GM18868 (cell line): ENCODE measurements at regions not wholly inside any gene's neighbourhood (a gene's known extent, or its start where the extent isn't known, plus 50 kb on each side); places are given as distances from the start of the nearest gene placed in this dataset.

Source experiments
- ATAC-seq: cut with Tn5 transposase; IDR thresholded peaks from one replicate; pipeline ENCODE4 v1.9.1; 2021; ENCODE audit warnings: mild to moderate bottlenecking, moderate library complexity; ENCODE audit not compliant: unreplicated experiment

DNA sequence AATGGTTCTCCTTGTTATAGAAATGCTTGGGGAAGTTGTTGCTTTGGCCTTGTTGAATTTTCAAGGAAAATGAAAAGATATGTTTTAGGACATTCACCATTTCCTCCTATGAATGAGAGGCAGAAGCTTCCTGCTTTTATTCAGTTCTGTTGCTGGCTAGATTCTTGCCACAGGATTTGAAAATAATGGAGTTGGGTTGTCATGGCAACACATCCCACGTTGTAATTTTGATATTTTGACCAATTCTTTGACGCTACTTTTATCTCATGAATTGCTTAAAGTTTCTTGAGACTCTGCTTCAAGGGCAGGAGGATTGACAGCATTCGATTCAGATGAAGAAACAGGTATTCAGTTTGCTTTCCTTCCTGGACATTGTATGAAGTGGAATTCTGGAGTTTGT, 331.5 kb downstream of the PRDM2 start:
- ATAC-seq: no peak

DNA sequence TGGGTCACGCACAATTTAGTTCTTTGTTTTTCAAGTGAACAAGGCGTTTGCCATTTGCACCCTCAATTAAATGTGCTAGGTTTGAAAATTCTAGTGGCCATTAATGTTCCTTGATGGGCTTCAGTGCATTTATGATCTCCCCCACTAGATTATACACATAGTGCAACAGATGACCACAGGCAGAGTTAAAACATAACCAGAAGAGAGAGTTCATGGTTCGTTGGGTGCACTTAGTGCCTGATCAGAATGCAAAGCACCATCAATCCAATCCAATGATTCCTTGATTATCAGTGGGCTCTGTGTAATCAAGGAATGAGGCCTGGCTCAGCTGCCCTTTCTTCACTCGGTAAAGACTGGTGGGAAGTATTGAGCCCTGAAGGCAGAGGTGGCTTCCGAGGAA, 334.5 kb downstream of the PRDM2 start:
- no peak for ATAC-seq

DNA sequence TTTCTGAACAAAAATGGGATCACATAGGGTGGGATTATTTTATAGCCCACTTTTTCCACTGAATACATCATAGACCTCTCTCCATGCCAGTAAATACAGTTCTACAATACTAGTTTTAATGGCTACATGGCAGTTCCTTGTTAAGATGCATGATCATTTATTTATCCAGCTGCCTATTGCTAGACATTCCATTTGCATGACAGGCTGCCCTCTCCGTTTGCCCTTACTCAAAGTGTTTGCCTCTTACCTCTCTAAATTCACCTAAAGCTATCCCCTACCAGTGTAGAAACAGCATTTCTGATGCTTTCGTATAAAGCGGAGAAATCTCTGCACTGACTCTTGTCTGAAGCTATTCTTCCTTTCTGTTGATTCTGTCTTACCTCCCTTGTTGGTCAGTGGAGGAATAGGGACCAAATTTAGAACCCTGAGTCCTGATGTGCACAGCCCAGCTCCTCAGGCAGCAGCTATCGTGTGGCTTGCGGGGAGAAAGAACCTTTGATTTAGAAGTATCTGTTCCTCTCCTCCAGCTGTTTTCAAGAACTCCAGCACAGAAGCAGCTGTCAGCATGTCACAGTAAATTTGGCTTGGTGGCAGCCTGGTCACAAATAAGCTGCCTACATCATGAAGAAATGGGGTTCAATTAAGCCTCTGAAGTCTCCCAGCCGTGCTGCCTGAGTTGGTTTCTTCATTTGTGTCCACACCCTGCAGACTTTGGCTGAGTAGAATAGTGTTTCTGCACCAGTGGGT, 337.3 kb downstream of the PRDM2 start:
- ATAC-seq: no peak

DNA sequence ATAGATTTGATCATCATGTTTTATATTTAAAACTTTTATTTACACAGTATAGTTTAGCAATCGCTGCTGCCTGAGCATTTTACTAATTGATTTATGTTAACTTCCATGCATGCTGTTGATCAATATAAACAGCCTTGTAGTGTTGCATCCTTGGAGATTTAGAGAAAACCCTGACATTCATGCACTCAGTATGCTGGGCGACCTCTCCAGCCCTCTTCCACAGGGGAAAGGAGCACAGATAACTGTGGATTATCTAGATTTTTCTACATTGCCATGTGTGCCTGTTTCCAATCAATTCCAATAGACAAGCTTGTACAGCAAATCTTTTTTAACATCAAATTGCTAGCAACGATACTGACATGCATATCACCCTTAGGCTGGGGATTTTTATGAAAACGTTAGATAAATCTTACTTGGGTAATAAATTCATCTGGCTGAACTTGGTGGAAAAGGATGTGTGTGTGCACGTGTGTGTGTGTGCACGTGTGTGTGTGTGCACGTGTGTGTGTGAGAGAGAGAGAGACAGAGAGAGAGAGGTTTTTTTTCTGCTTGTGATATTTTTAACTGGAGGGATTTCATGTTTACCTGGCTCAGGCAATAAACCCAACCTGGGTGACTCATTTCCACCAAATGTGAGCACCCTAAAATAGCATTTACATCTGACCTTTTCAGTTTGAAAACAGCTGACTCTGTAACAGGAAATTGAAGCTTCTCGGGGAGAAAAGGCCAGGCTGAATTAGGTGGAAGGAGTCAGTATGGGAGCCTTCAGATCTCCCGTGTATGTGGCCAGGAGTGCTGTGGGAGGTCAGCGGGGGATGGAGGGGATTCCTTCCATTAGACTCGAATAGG, 339.8 kb downstream of the PRDM2 start:
- no peak for ATAC-seq

DNA sequence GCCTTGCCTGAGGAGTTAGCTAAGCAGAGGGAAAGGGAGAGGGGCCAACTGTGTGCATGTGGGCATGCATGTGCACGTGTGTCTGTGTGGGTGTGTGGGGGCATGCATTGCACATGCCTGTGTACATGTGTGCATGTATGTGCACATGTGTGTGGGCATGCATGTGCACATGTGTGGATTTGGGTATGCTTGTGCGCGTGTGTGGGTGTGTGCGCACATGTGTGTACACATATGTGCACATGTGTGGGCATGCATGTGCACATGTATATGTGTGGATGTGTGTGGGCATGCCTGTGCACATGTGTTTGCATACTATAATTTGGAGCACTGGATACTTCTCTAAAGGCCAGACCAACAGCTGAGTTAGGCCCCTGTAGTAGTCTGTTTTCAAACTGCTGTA, 350.0 kb downstream of the PRDM2 start:
- ATAC-seq: no peak

DNA sequence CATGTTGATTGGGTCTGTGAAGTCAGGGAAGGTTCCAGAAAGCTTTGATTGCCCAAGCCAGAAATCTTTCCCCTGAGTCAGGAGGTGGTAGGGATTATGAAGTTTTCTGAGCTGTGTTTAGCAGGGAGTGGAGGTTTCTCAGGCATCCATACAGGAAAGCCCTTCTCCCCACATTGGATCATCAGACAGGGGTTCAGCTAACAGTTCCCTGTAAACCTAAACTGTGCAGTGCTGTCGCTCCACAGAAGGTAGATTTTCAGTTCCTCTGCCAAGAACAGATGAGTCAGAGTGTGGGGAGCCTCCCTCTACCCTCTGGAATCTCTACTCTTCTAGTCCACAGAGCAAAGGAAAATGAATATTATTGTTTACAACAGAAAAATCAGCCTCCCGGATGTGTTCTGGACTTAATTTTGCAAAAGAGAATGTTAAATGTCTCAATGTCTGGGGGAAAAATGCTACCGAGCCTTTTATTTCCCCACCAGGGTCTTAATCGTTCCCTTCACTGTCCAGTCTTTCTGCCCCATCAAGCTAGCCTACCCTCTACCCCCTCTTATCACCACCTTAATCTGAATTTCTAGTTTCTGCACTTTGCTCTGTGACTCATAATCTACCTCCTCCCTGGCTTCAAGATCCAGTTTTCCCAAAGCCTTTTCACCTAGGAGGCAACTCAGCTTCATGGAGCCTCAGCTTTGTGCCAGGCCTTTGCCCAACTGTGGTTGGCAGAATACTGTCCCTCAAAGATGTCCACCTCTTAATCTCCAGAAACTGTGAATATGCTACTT, 355.6 kb downstream of the PRDM2 start:
- ATAC-seq: no peak

DNA sequence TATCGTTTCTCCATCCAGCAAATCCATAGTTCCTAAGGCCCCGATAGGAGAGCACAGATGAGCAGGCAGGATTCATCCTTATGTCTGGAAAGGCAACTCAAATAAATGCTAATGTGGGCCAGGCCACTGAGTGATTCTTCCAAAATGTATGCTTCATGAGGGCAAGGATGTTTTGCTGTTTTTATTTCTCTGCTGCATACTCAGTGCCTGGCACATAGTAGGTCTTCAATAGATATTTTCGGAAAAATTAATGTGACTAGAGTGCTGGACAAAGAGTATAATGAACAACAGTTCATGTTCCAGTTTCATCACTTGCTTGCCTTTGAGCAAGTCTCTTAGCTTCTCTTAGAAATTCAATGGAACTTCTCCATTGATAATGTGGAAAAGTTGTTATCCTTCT, 357.7 kb downstream of the PRDM2 start:
- no peak for ATAC-seq

DNA sequence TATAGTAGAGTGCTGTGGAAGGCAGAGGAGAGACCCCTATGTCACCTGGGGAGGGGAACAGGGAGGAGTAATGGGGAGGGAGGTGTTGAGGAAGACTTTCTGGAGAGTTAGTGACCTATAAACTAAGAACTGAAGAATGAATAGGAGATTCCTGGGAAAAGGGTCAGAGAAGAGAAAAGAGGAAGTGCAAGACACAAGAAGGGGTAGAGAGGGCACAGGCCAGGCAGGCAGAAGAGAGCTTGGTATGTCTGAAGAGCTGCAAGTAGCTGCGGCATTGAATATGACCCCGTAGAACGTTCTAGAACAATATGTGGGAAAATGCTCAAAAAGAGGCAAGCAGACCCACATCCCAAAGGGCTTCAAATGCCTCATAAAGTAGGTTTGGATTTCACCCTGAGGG, 361.2 kb downstream of the PRDM2 start:
- ATAC-seq: no peak

DNA sequence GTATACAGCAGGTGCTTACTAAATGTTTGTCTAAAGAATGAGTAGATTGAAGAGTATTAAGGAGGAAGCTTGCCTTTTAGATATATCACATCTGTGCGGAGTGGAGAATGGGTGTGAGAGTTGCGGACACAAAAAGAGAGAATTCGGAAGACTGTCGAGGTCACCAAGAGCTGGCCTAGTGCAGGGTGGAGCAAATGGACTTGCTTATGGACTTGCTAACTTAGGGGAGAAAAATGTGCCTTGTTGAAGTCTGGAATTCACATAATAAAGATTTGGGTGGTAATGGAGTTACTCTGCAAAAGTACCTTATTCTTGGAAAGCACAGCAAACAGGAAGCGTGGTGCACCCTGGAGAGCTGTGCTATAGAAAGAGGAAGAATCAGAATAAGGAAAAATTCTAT, 361.7 kb downstream of the PRDM2 start:
- no peak for ATAC-seq

DNA sequence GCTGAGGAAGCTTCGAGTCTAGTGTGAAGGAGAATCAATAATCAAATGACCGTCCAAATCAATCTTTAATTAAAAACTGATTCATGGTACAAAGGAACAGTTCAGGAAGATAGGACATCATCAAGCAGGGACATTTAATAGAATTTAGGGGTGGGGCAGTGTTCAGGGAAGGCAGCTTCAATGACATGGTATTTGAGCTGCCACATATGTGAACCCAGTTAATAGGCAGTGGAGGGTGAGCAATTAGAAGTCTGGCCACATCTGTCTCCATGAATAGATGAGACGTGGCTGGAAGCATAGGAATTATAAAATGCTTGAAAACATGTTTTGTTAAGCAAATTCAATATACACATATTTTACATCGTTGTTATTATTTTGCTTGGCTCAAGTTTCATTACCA, 362.7 kb downstream of the PRDM2 start:
- ATAC-seq: no peak

DNA sequence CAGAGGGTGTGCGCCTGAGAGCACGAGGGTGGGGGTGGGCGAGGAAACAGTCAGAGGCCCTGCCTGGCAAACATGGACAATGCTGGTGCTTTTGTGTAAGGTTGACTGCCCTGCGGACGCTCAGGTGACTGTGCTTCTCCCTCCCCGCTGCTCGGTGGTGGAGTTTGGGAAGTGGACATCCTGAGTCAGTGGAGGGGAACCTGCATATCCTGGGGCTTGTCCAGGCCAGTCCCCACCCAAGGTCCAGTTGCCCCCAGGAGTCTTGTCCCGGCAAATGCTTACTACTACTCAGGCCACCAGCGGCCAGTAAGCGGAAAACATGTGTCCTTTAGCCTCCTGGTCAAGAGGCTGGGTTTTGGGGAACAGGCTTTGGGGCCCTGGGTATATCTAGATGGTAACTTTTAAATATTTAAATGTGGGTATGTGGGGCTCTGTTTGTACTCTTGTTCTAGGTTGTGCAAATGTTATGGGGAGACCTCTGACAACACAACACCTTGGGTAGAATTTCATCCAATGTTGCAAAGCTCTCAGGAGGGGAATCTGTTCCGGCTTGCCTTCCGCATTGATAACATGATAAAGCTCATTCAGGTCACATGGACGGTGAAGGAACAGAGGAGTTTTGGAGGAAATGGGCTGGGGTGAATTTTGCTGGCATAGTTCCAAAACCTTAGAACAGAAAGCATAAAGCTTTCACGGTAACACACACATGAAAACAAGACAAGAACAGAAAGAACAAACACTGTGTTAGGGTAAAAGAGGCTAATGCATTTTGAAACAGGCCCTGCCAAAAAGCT, 364.9 kb downstream of the PRDM2 start:
- ATAC-seq: no peak

DNA sequence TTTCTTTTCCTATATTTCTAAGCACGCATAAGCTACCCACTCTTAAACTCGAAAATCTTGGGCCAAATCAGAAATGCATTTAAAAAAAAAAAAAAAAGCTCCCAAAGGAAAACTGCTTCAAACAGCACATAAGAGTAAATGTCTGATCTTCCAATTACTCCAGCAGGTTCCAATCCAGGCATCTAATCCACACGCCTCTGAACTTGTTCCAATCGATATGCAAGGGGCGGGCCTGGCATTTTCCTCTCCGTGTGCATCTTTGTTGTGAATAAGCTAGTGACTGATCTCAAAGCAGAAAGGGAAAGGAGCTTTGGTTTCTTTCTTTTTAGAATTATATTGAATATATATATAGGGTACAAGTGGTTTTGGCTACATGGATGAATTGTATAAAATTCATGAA, 365.5 kb downstream of the PRDM2 start:
- no peak for ATAC-seq

DNA sequence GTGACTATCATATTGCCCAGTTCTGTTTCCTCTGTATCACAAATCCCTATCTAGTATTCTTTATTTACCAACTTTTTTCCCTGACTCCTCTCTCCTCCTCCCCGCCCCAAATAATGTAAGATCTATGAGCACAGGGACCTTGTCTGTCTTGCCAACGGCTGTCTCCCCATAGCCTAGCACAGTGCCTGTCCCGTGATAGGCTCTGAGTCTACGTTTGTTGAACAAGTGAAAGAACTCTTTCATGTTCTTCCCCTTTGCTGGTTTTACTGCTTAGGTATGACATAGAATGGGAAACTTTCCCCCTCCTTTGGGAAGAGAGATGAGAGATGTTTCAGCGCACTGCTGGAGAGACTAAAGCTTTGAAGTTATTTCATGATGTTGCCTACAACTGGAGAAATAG, 367.0 kb downstream of the PRDM2 start:
- ATAC-seq: no peak

DNA sequence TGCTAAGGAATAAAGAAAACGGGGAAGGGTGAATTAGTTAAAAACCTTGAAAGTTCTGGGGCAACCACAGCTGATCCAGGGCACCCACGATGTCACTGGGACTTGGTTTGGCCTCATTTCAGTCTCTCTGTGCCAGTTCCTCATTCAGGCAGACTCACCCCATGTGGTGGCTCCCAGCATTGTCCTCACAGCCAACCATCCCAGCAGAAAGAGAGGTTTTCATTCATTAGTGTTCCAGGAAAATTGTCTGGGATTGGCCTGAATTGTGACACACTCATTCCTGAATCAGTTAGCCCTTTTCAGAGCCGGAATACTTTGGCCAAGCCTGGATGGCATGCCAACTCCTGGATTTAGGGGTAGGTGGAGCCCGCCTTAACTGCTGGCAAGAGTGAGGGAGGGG, 367.7 kb downstream of the PRDM2 start:
- no peak for ATAC-seq

DNA sequence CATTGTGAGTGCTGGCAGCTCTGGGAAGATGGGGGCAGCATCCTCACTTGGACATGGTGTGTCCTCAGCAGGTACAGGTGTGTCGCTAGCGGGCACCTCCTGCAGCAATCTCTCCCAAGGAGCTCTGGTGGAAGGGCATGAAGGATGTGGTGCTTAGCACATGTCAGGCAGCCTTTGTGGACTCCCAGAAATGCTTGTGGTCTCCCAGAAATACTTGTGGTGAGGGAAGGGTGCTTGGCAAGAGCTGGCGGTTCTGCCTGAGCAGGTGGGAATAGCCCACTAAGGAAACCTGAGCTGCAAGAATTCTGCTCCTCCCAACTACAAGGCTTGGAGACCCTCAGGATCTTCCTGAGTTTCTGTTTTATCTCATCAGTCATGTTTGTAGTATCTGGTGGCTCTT, 371.6 kb downstream of the PRDM2 start:
- ATAC-seq: no peak

DNA sequence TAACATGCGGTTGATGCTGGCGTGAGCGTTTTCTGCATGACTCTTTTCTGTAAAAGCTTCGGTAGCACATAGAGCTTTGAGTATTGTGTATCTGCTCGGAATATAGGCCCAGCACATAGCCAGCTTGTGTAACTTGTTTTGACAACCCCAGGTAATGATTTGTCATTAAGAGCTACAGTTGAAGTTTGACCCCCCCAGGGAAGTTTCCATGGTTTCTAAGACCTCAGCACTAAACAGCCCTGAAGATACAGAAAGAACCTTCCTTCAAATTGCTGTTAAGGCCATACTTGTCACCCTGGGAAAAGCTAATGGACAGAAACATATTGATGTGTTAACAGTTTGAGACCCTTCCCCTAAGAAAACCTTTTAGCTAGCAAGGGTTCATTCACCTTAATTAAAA, 380.7 kb downstream of the PRDM2 start:
- no peak for ATAC-seq

DNA sequence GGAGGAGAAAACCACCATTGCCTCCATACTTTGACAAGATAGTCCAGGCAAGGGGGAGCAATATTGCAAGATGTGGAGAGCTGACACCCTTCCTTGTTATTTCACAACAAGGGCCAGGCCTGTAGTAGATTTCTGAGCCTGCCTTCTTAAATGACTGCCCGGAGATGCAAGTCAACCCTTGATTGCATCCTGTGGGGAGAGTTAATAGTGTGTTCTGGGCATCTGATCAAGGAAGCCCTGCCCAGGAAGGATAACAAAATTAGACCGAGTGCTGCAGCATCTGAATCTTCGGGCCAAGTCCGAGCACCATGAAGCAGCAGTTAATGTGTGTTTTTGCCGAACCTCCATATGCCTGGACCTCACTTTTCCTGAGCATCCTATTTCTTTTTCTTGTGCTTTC, 382.3 kb downstream of the PRDM2 start:
- ATAC-seq: no peak

DNA sequence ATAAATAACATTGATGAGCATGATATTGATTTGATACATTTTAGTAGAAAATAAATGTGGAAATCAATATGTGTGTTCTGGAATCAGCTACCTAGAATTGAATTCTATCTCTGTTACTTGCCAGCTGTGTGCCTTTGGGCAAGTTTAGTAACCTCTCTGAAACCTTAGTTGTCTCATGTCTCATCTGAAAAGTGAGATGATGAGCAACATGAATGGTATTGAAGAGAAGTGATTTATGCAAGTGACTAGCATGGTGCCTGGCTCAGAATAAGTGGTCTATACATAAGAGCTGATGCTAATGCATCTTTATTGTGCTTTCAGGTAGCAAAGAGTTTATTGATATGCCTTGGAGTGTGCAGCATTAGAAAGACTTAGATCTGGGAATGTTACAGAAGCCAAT, 383.3 kb downstream of the PRDM2 start:
- ATAC-seq: no peak

DNA sequence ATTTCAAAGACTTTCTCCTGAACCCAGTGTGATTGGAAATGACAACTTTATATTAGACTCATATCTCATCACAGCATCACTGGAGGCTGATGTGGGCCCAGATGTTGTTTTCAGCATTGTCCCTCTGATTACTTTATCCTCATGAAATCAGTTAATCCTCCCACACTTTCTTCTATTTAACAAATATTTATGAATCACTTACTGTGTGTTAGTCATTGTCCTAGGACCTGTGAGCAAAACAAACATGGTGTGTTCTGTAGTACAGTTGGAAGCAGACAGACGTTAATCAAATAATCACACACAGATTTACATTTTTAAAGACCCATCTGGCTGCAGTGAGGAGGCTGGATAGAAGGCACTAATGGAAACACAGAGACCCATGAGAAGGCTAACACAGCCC, 383.7 kb downstream of the PRDM2 start:
- ATAC-seq: no peak

DNA sequence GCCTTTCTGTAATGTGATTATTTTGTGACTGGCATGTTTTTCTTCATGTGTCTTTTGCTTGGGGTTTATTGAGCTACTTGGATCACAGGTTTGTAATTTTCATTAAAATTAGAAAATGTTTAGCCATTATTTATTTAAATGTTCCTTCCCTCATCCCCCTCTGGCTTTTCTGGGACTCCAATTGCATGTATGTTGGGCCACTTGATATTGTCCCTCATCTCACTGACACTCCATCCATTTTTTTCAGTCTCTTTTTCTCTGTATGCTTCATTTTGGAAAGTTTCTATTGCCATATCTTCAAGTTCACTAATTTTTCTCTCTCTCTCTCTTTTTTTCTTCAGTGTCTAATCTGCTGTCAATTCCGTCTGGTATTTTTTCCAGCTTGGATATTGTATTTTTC, 390.1 kb downstream of the PRDM2 start:
- no peak for ATAC-seq

DNA sequence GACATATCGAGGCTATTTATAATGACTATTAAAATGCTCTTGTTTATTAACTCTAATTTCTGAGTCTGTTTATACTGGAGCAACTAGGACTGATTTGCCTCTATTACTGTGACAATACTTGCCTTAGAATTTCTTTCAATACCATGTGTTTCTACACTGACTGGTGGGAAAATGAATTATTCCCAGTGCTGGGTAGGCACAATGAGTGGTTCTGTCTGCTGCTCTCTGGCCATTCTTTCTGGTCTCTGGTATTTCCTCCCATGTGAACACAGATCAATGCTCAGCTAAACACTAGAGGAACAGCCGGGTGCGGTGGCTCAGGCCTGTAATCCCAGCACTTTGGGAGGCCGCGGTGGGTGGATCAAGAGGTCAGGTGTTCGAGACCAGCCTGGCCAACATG, 390.5 kb downstream of the PRDM2 start:
- ATAC-seq: no peak
